IMR-90 (cell line): ENCODE measurements at regions not wholly inside any gene's neighbourhood (a gene's known extent, or its start where the extent isn't known, plus 50 kb on each side); places are given as distances from the start of the nearest gene placed in this dataset.

Experiments
- POLR2A ChIP-seq: IDR thresholded peaks from 2 replicates; pipeline ENCODE4 v1.6.1; 2012; ENCODE audit warnings: mild to moderate bottlenecking, low read depth, low read length
- TF ChIP-seq, protein P1 (sequence below): conservative IDR thresholded peaks from 2 replicates; pipeline ENCODE4 v1.5.1; 2012; ENCODE audit warnings: mild to moderate bottlenecking, low read depth, low read length, improper control_type of control experiment

GRCh38 chr22:33986954-33987353 is 66.7 kb upstream of the LARGE1 start:
- no peak for TF ChIP-seq POLR2A
- TF ChIP-seq, protein P1, sequence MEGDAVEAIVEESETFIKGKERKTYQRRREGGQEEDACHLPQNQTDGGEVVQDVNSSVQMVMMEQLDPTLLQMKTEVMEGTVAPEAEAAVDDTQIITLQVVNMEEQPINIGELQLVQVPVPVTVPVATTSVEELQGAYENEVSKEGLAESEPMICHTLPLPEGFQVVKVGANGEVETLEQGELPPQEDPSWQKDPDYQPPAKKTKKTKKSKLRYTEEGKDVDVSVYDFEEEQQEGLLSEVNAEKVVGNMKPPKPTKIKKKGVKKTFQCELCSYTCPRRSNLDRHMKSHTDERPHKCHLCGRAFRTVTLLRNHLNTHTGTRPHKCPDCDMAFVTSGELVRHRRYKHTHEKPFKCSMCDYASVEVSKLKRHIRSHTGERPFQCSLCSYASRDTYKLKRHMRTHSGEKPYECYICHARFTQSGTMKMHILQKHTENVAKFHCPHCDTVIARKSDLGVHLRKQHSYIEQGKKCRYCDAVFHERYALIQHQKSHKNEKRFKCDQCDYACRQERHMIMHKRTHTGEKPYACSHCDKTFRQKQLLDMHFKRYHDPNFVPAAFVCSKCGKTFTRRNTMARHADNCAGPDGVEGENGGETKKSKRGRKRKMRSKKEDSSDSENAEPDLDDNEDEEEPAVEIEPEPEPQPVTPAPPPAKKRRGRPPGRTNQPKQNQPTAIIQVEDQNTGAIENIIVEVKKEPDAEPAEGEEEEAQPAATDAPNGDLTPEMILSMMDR, result no peak
